DND-41 (cell line): ENCODE measurements at regions not wholly inside any gene's neighbourhood (a gene's known extent, or its start where the extent isn't known, plus 50 kb on each side); places are given as distances from the start of the nearest gene placed in this dataset.

Experiments used
- EZH2 ChIP-seq: IDR thresholded peaks from 3 replicates; pipeline ENCODE4 v1.6.1; 2012; ENCODE audit warnings: borderline replicate concordance, low read depth, mild to moderate bottlenecking, moderate library complexity, low read length, inconsistent platforms; ENCODE audit not compliant: severe bottlenecking
- TF ChIP-seq, protein P1 (sequence below): IDR thresholded peaks from 2 replicates; pipeline ENCODE4 v1.5.1; 2012; ENCODE audit warnings: borderline replicate concordance, low read length, moderate library complexity, mild to moderate bottlenecking; ENCODE audit not compliant: poor library complexity, severe bottlenecking; ENCODE audit errors: extremely low read depth

DNA sequence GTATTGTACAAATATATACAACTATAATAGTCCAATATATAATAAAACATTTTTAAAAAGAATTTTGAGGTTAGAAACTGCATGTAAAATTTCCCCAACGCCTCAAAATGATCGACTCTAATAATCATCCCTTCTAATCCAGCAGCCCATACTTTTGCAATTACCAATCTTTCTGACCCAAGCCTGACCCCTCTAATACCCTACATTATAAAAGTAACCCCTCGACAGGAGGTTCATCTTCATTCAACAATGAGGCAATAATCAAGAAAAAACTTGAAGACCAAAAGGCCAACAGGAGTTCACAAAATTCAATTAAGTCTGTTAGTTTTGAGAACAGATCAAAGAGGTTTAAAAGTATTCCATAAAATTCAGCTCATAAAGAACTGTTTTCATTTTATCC, 393.5 kb downstream of the GPM6A start:
- TF ChIP-seq EZH2: no peak
- TF ChIP-seq, protein P1, sequence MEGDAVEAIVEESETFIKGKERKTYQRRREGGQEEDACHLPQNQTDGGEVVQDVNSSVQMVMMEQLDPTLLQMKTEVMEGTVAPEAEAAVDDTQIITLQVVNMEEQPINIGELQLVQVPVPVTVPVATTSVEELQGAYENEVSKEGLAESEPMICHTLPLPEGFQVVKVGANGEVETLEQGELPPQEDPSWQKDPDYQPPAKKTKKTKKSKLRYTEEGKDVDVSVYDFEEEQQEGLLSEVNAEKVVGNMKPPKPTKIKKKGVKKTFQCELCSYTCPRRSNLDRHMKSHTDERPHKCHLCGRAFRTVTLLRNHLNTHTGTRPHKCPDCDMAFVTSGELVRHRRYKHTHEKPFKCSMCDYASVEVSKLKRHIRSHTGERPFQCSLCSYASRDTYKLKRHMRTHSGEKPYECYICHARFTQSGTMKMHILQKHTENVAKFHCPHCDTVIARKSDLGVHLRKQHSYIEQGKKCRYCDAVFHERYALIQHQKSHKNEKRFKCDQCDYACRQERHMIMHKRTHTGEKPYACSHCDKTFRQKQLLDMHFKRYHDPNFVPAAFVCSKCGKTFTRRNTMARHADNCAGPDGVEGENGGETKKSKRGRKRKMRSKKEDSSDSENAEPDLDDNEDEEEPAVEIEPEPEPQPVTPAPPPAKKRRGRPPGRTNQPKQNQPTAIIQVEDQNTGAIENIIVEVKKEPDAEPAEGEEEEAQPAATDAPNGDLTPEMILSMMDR: no peak
